ENCODE measurements at regions not wholly inside any gene's neighbourhood (a gene's known extent, or its start where the extent isn't known, plus 50 kb on each side); places are given as distances from the start of the nearest gene placed in this dataset.
A peak's percentile ranks its signal among the peaks of the same experiment; 100 is the strongest.
"Not testable (repeated sequence)": the region's sequence is repeated elsewhere in the genome, so short reads cannot be mapped to it uniquely, and the experiment has no call there.

- intact Hi-C loops (cut with DNase I): no loop called here
- no peak for ATAC-seq
- 86 to 91% methylated on average over 3 of the region's 3 CpGs for WGBS, 2 donors
- Histone ChIP-seq H3K27ac (no peak overlapping the region), H3K4me3 (no peak overlapping the region), H3K4me1 (no peaks in the 10 kb centered on the region), H3K36me3 (no peaks in the 10 kb centered on the region), H3K27me3 (peaks cover 0 to 5% (median 0%) of the 10 kb centered on the region in 7 donors), H3K9me3 (no peaks in the 10 kb centered on the region)
- no peak for DNase-seq
- no peak for TF ChIP-seq CTCF (IDR thresholded peaks at IDR 0.05)
These were observed 177.9 kb downstream of the MINAR1 start for GRCh38 chr15:79610021-79610420.

- Histone ChIP-seq H3K4me3 (no peak overlapping the region), H3K4me1 (no peaks in the 10 kb centered on the region), H3K36me3 (no peaks in the 10 kb centered on the region), H3K27ac (no peak overlapping the region), H3K27me3 (no peaks in the 10 kb centered on the region), H3K9me3 (no peaks in the 10 kb centered on the region)
- DNase-seq (peak; percentile 33 to 42), ATAC-seq (no peak)
- 74 to 84% methylated on average over 4 of the region's 4 CpGs for WGBS, 2 donors
- TF ChIP-seq CTCF (IDR thresholded peaks at IDR 0.05): no peak
- intact Hi-C loops (cut with DNase I): no loop called here
These were observed 183.6 kb downstream of the MINAR1 start for GRCh38 chr15:79615754-79616153.

- ATAC-seq (no peak), DNase-seq (no peak)
- Histone ChIP-seq H3K4me3 (no peak overlapping the region), H3K36me3 (no peaks in the 10 kb centered on the region), H3K27ac (no peak overlapping the region), H3K9me3 (no peaks in the 10 kb centered on the region), H3K4me1 (no peaks in the 10 kb centered on the region), H3K27me3 (no peaks in the 10 kb centered on the region)
- intact Hi-C loops (cut with DNase I): no loop called here
- TF ChIP-seq CTCF (IDR thresholded peaks at IDR 0.05): no peak
These were observed 184.9 kb downstream of the MINAR1 start for GRCh38 chr15:79617071-79617470.

- H3K9me3 ChIP-seq: no peaks in the 10 kb centered on the region
- H3K27ac ChIP-seq: no peak overlapping the region
- no peak for TF ChIP-seq CTCF (IDR thresholded peaks at IDR 0.05)
- no peaks in the 10 kb centered on the region for H3K4me1 ChIP-seq
- DNase-seq (no peak), ATAC-seq (no peak)
- H3K36me3 ChIP-seq: no peaks in the 10 kb centered on the region
- no peak overlapping the region for H3K4me3 ChIP-seq
- 83 to 89% methylated on average over 4 of the region's 4 CpGs for WGBS, 2 donors
- H3K27me3 ChIP-seq: peaks cover 0 to 21% (median 0%) of the 10 kb centered on the region in 7 donors
- intact Hi-C loops (cut with DNase I): no loop called here
These were observed 188.1 kb downstream of the MINAR1 start for GRCh38 chr15:79620112-79620857.

- H3K9me3 ChIP-seq; ATAC-seq; intact Hi-C loops (cut with DNase I); H3K4me3 ChIP-seq; H3K36me3 ChIP-seq; DNase-seq; H3K27ac ChIP-seq; H3K4me1 ChIP-seq: not testable (repeated sequence)
- H3K27me3 ChIP-seq: peaks cover 0 to 23% (median 0%) of the 10 kb centered on the region in 7 donors
- WGBS, 2 donors: 82 to 90% methylated on average over 3 of the region's 3 CpGs
These were observed 189.7 kb downstream of the MINAR1 start for GRCh38 chr15:79621805-79622204.
